ENCODE measurements at regions not wholly inside any gene's neighbourhood (a gene's known extent, or its start where the extent isn't known, plus 50 kb on each side); places are given as distances from the start of the nearest gene placed in this dataset.

GRCh38 chr5:155912291-155912690 lies 414.7 kb upstream of the SGCD start:
- WGBS, 2 experiments (ENCODE audit: extremely low coverage in 1 of 2, insufficient coverage in 1 of 2, insufficient read length in 1 of 2, insufficient replicate concordance in 2 of 2, low coverage in 1 of 2, low lambda C conversion rate in 2 of 2, missing lambda C conversion rate in 1 of 2) = 88% methylated on average over 5 of the region's 5 CpGs; no CpG with 5 or more reads in 1 of the 2 experiments
- H3K14ac ChIP-seq (ENCODE audit: insufficient read length) = no peak overlapping the region
- no peaks in the 10 kb centered on the region for H3K4me1 ChIP-seq (replicated peaks in 1 of 4; ENCODE audit: control insufficient read depth in 3 of 4, insufficient read depth in 4 of 4, low read length in 3 of 4)
- no peaks in the 10 kb centered on the region for H3K27me3 ChIP-seq (replicated peaks in 1 of 4; ENCODE audit: control insufficient read depth in 3 of 4, extremely low read depth in 1 of 4, insufficient read depth in 3 of 4, low read length in 3 of 4)
- ChIA-PET POLR2A (ENCODE audit: partially characterized antibody) (no interaction called here), CTCF (ENCODE audit: partially characterized antibody) (no interaction called here)
- no peaks in the 10 kb centered on the region for H3K79me1 ChIP-seq (ENCODE audit: low read depth, low read length)
- no peaks in the 10 kb centered on the region for H3K36me3 ChIP-seq (ENCODE audit: control insufficient read depth in 2 of 4, insufficient read depth in 4 of 4, low read length in 3 of 4)
- FAIRE-seq = no peak
- no peak overlapping the region for H2AFZ ChIP-seq (ENCODE audit: low read length)
- H3K4me3 ChIP-seq (ENCODE audit: extremely low read depth in 1 of 4, insufficient read depth in 2 of 4, low read depth in 3 of 4, low read length in 4 of 4) = no peak overlapping the region
- H4K91ac ChIP-seq (replicated peaks; ENCODE audit: insufficient read length, low read length) = no peak overlapping the region
- H3K23me2 ChIP-seq (ENCODE audit: low read depth, low read length) = no peaks in the 10 kb centered on the region
- no peak overlapping the region for H3K4ac ChIP-seq (replicated peaks; ENCODE audit: insufficient read length, low read depth, low read length)
- no peak overlapping the region for H3K9ac ChIP-seq (replicated peaks in 1 of 4; ENCODE audit: extremely low read depth in 1 of 4, low read depth in 3 of 4, low read length in 3 of 4)
- no peak overlapping the region for H2BK5ac ChIP-seq (ENCODE audit: low read depth, low read length)
- no peak overlapping the region for H3K56ac ChIP-seq (replicated peaks; ENCODE audit: insufficient read length, low read depth, low read length)
- no peaks in the 10 kb centered on the region for H3K9me3 ChIP-seq (ENCODE audit: insufficient read depth in 2 of 2, low read depth in 1 of 2, low read length in 1 of 2)
- no peak overlapping the region for H2AK5ac ChIP-seq (ENCODE audit: low read depth, low read length)
- no peak for DNase-seq (ENCODE audit: low read depth in 1 of 2, low spot score in 2 of 2)
- H3K18ac ChIP-seq (ENCODE audit: extremely low read depth, low read length) = no peak overlapping the region
- no peak overlapping the region for H3K23ac ChIP-seq (ENCODE audit: insufficient read length)
- H3K79me2 ChIP-seq (ENCODE audit: control insufficient read depth in 1 of 2, insufficient read depth in 2 of 2, low read length in 2 of 2) = no peaks in the 10 kb centered on the region
- no peak overlapping the region for H2BK120ac ChIP-seq (replicated peaks; ENCODE audit: low read depth, low read length)
- H2BK20ac ChIP-seq (ENCODE audit: low read length) = no peak overlapping the region
- TF ChIP-seq YY1 (IDR thresholded peaks at IDR 0.05; ENCODE audit: low read depth, low read length) (no peak), TBP (IDR thresholded peaks at IDR 0.05; ENCODE audit: low read depth, low read length) (no peak), BCL11A (IDR thresholded peaks at IDR 0.05; ENCODE audit: low read depth in 2 of 2, low read length in 2 of 2) (no peak), CREB1 (IDR thresholded peaks at IDR 0.05) (no peak)
- no peak overlapping the region for H3K4me2 ChIP-seq (ENCODE audit: insufficient read depth in 1 of 2, low read depth in 2 of 2, low read length in 2 of 2)
- no peak overlapping the region for H2BK15ac ChIP-seq (ENCODE audit: low read length)
- no peak overlapping the region for H3K27ac ChIP-seq (ENCODE audit: low read depth, low read length)
- no peak overlapping the region for H4K5ac ChIP-seq (ENCODE audit: insufficient read length, low read depth, low read length)
- no peaks in the 10 kb centered on the region for H4K20me1 ChIP-seq (replicated peaks in 1 of 2; ENCODE audit: control insufficient read depth in 1 of 2, insufficient read depth in 2 of 2, low read length in 2 of 2)
- no peak overlapping the region for H2BK12ac ChIP-seq (ENCODE audit: low read depth, low read length)
- no peak overlapping the region for H4K8ac ChIP-seq (ENCODE audit: extremely low read depth, insufficient read depth, low read length)

Data from H1 (cell line).